WTC11 (cell line): ENCODE measurements at regions not wholly inside any gene's neighbourhood (a gene's known extent, or its start where the extent isn't known, plus 50 kb on each side); places are given as distances from the start of the nearest gene placed in this dataset.

Source experiments
- ATAC-seq: fragments of 200-7000 bp; cut with Tn5 transposase; 2 replicates; pipeline ENCODE4 v1.10.0; 2021; ENCODE audit warnings: mild to moderate bottlenecking, moderate library complexity
- CTCF ChIA-PET: fragments of 300-600 bp; sonication (Branson Sonifier 250); formaldehyde crosslinking; loops from one replicate; lab custom pipeline; 2021; ENCODE audit warnings: antibody characterized with exemption; lab: Charles Lee
- POLR2A ChIA-PET: fragments of 350-600 bp; sonication (Branson Sonifier 250); formaldehyde crosslinking; loops from one replicate; lab custom pipeline; 2021; ENCODE audit warnings: antibody characterized with exemption; lab: Charles Lee
- DNase-seq: peaks from one replicate; pipeline ENCODE4 v3.0.0; 2021; ENCODE audit warnings: low spot score
- H3K27ac Mint-ChIP-seq: 2 replicates; pipeline ENCODE4 v1.8.0; 2021; ENCODE audit warnings: mixed read lengths
- H3K27me3 Mint-ChIP-seq: 2 replicates; pipeline ENCODE4 v1.8.0; 2021; ENCODE audit warnings: low read depth, mild to moderate bottlenecking, moderate library complexity, mixed read lengths
- H3K36me3 Mint-ChIP-seq: 2 replicates; pipeline ENCODE4 v1.8.0; 2021; ENCODE audit warnings: mixed read lengths
- H3K4me1 Mint-ChIP-seq: 2 replicates; pipeline ENCODE4 v1.8.0; 2022; ENCODE audit warnings: mixed read lengths
- H3K4me3 Mint-ChIP-seq: 2 replicates; pipeline ENCODE4 v1.8.0; 2021; ENCODE audit warnings: mild to moderate bottlenecking, moderate library complexity, mixed read lengths
- H3K9me3 Mint-ChIP-seq: 2 replicates; pipeline ENCODE4 v1.8.0; 2021; ENCODE audit warnings: mixed read lengths
- AR ChIP-seq: fragments of 250-450 bp; sonication (Bioruptor Pico); IDR thresholded peaks from 2 replicates; pipeline ENCODE4 v1.9.0; 2021; ENCODE audit warnings: mild to moderate bottlenecking
- ATF2 ChIP-seq: sonication (generic); formaldehyde crosslinking; IDR thresholded peaks from 2 replicates; pipeline ENCODE4 v1.8.1; 2022; ENCODE audit warnings: low read depth, missing genetic modification reagents, borderline replicate concordance
- CDX4 ChIP-seq: fragments of 250-450 bp; sonication (Bioruptor Pico); IDR thresholded peaks from 2 replicates; pipeline ENCODE4 v1.9.0; 2021; ENCODE audit warnings: moderate library complexity, mild to moderate bottlenecking, inconsistent platforms, borderline replicate concordance
- EMX1 ChIP-seq: fragments of 250-450 bp; sonication (Bioruptor Pico); IDR thresholded peaks from 2 replicates; pipeline ENCODE4 v1.8.0; 2021; ENCODE audit warnings: mild to moderate bottlenecking
- FOXJ3 ChIP-seq: sonication (generic); formaldehyde crosslinking; IDR thresholded peaks from 2 replicates; pipeline ENCODE4 v1.9.0; 2021; ENCODE audit warnings: missing genetic modification reagents, mild to moderate bottlenecking, borderline replicate concordance
- GABPB1 ChIP-seq: sonication (generic); formaldehyde crosslinking; IDR thresholded peaks from 2 replicates; pipeline ENCODE4 v1.8.1; 2023; ENCODE audit warnings: mild to moderate bottlenecking, missing genetic modification reagents
- GTF2I ChIP-seq: fragments of 250-450 bp; sonication (Bioruptor Pico); conservative IDR thresholded peaks from 2 replicates; pipeline ENCODE4 v1.4.0; 2021; ENCODE audit warnings: mild to moderate bottlenecking
- HMGXB4 ChIP-seq: sonication (generic); formaldehyde crosslinking; IDR thresholded peaks from 2 replicates; pipeline ENCODE4 v1.8.1; 2023; ENCODE audit warnings: mild to moderate bottlenecking, moderate library complexity, missing genetic modification reagents
- JUN ChIP-seq: sonication (generic); formaldehyde crosslinking; IDR thresholded peaks from 2 replicates; pipeline ENCODE4 v1.8.0; 2023; ENCODE audit warnings: mild to moderate bottlenecking, missing genetic modification reagents
- MAX ChIP-seq: sonication (generic); formaldehyde crosslinking; IDR thresholded peaks from 2 replicates; pipeline ENCODE4 v1.8.0; 2022; ENCODE audit warnings: mild to moderate bottlenecking, missing genetic modification reagents
- MXD4 ChIP-seq: fragments of 250-450 bp; sonication (Bioruptor Pico); IDR thresholded peaks from 2 replicates; pipeline ENCODE4 v1.8.0; 2021; ENCODE audit warnings: mild to moderate bottlenecking, moderate library complexity, borderline replicate concordance
- NR2C2 ChIP-seq: sonication (generic); formaldehyde crosslinking; IDR thresholded peaks from 2 replicates; pipeline ENCODE4 v1.8.0; 2022; ENCODE audit warnings: mild to moderate bottlenecking, missing genetic modification reagents
- PRRX2 ChIP-seq: fragments of 250-450 bp; sonication (Bioruptor Pico); IDR thresholded peaks from 2 replicates; pipeline ENCODE4 v1.8.0; 2021; ENCODE audit warnings: mild to moderate bottlenecking
- SMAD4 ChIP-seq: sonication (generic); formaldehyde crosslinking; IDR thresholded peaks from 2 replicates; pipeline ENCODE4 v1.8.0; 2022; ENCODE audit warnings: mild to moderate bottlenecking, missing genetic modification reagents
- STAT6 ChIP-seq: sonication (generic); formaldehyde crosslinking; conservative IDR thresholded peaks from 2 replicates; pipeline ENCODE4 v1.8.1; 2023; ENCODE audit warnings: mild to moderate bottlenecking, low read depth, missing genetic modification reagents, moderate library complexity
- TCF7 ChIP-seq: sonication (generic); formaldehyde crosslinking; IDR thresholded peaks from 2 replicates; pipeline ENCODE4 v1.8.0; 2022; ENCODE audit warnings: mild to moderate bottlenecking, low read depth, missing genetic modification reagents, moderate library complexity
- TEAD4 ChIP-seq: sonication (generic); formaldehyde crosslinking; IDR thresholded peaks from 2 replicates; pipeline ENCODE4 v1.8.0; 2022; ENCODE audit warnings: mild to moderate bottlenecking, missing genetic modification reagents
- ZMAT4 ChIP-seq: fragments of 250-450 bp; sonication (Bioruptor Pico); IDR thresholded peaks from 2 replicates; pipeline ENCODE4 v1.9.0; 2021; ENCODE audit warnings: mild to moderate bottlenecking
- ZNF121 ChIP-seq: sonication (generic); formaldehyde crosslinking; IDR thresholded peaks from 2 replicates; pipeline ENCODE4 v1.8.0; 2023; ENCODE audit warnings: missing genetic modification reagents
- ZNF138 ChIP-seq: sonication (generic); formaldehyde crosslinking; conservative IDR thresholded peaks from 2 replicates; pipeline ENCODE4 v1.8.1; 2022; ENCODE audit warnings: mild to moderate bottlenecking, moderate library complexity, missing genetic modification reagents
- ZNF317 ChIP-seq: sonication (generic); formaldehyde crosslinking; IDR thresholded peaks from 2 replicates; pipeline ENCODE4 v1.8.1; 2023; ENCODE audit warnings: low read depth, mild to moderate bottlenecking, moderate library complexity, missing genetic modification reagents, borderline replicate concordance
- ZNF416 ChIP-seq: fragments of 250-450 bp; sonication (Bioruptor Pico); IDR thresholded peaks from 2 replicates; pipeline ENCODE4 v1.9.0; 2021; ENCODE audit warnings: mild to moderate bottlenecking, inconsistent platforms

GRCh38 chr3:147813256-147813655 is 404.1 kb downstream of the ZIC1 start:
- CTCF ChIA-PET: no interaction called here
- no peak for ATAC-seq
- no peak for DNase-seq
- Mint-ChIP-seq H3K4me1 (peaks cover 4% of the 10 kb centered on the region), H3K4me3 (no peak overlapping the region), H3K36me3 (no peaks in the 10 kb centered on the region), H3K9me3 (no peaks in the 10 kb centered on the region), H3K27me3 (no peaks in the 10 kb centered on the region), H3K27ac (no peak overlapping the region)
- POLR2A ChIA-PET: no interaction called here
- TF ChIP-seq ATF2 (CRISPR knock-in tag) (no peak), STAT6 (CRISPR knock-in tag) (no peak), EMX1 (CRISPR knock-in tag) (no peak), TCF7 (CRISPR knock-in tag) (no peak)

- Mint-ChIP-seq H3K4me1 (no peaks in the 10 kb centered on the region), H3K4me3 (no peak overlapping the region), H3K36me3 (no peaks in the 10 kb centered on the region), H3K27ac (no peak overlapping the region), H3K9me3 (no peaks in the 10 kb centered on the region), H3K27me3 (no peaks in the 10 kb centered on the region)
- POLR2A ChIA-PET: no interaction called here
- CTCF ChIA-PET: no interaction called here
- no peak for ATAC-seq
- DNase-seq: no peak
- TF ChIP-seq MXD4 (CRISPR knock-in tag): no peak
- no peak for TF ChIP-seq NR2C2 (CRISPR knock-in tag)
- no peak for TF ChIP-seq PRRX2
- TF ChIP-seq GABPB1: no peak
- no peak for TF ChIP-seq TEAD4 (CRISPR knock-in tag)
- no peak for TF ChIP-seq CDX4
- no peak for TF ChIP-seq FOXJ3
- TF ChIP-seq GTF2I: no peak
Measured at GRCh38 chr3:147816752-147817151, 407.6 kb downstream of the ZIC1 start.

GRCh38 chr3:147832611-147833010 is 423.4 kb downstream of the ZIC1 start:
- Mint-ChIP-seq H3K4me1 (peaks cover 3% of the 10 kb centered on the region; the same call in 1 of the 2 replicates), H3K36me3 (no peaks in the 10 kb centered on the region), H3K27me3 (no peaks in the 10 kb centered on the region), H3K27ac (no peak overlapping the region), H3K9me3 (no peaks in the 10 kb centered on the region), H3K4me3 (no peak overlapping the region)
- CTCF ChIA-PET: no interaction called here
- no peak for DNase-seq
- no peak for ATAC-seq
- POLR2A ChIA-PET: no interaction called here
- no peak for TF ChIP-seq JUN (CRISPR knock-in tag)
- no peak for TF ChIP-seq AR (CRISPR knock-in tag)
- TF ChIP-seq HMGXB4 (CRISPR knock-in tag): no peak
- TF ChIP-seq ZNF138 (CRISPR knock-in tag): no peak
- TF ChIP-seq ZNF416 (CRISPR knock-in tag): no peak
- no peak for TF ChIP-seq SMAD4
- TF ChIP-seq ZNF121: no peak
- no peak for TF ChIP-seq ZNF317 (CRISPR knock-in tag)
- TF ChIP-seq MAX: no peak
- TF ChIP-seq ATF2 (CRISPR knock-in tag): no peak
- no peak for TF ChIP-seq ZMAT4 (CRISPR knock-in tag)
